GM06990 (cell line): ENCODE measurements at regions not wholly inside any gene's neighbourhood (a gene's known extent, or its start where the extent isn't known, plus 50 kb on each side); places are given as distances from the start of the nearest gene placed in this dataset.

ENCODE experiments used
- DNase-seq: peaks from one replicate; pipeline ENCODE4 v3.0.0-alpha.2; 2011; ENCODE audit not compliant: insufficient read length; ENCODE audit errors: extremely low read depth
- H3K27me3 ChIP-seq: replicated peaks from 2 replicates; pipeline ENCODE4 v1.6.0; 2011; ENCODE audit warnings: low read length; ENCODE audit not compliant: control insufficient read depth, insufficient read depth
- H3K36me3 ChIP-seq: 2 replicates; pipeline ENCODE4 v1.5.1; 2011; ENCODE audit warnings: low read length; ENCODE audit not compliant: control insufficient read depth, insufficient read depth
- H3K4me3 ChIP-seq: replicated peaks from 2 replicates; pipeline ENCODE4 v1.5.1; 2011; ENCODE audit warnings: low read depth, mild to moderate bottlenecking, control low read depth, low read length
- CTCF ChIP-seq: IDR thresholded peaks from 2 replicates; pipeline ENCODE4 v1.5.1; 2011; ENCODE audit warnings: low read length, control low read depth, mild to moderate bottlenecking, inconsistent platforms; ENCODE audit not compliant: insufficient read depth, poor library complexity, severe bottlenecking

- TF ChIP-seq CTCF = no peak
- Histone ChIP-seq H3K4me3 (no peak overlapping the region), H3K27me3 (no peaks in the 10 kb centered on the region), H3K36me3 (no peaks in the 10 kb centered on the region)
- DNase-seq = no peak
Measured at GRCh38 chr2:65595630-65596029, 163.2 kb upstream of the SPRED2 start.

GRCh38 chr2:65594150-65594549, 161.8 kb upstream of the SPRED2 start:
- H3K4me3 ChIP-seq = no peak overlapping the region
- no peak for TF ChIP-seq CTCF
- no peak for DNase-seq

GRCh38 chr2:65589667-65590066, 157.3 kb upstream of the SPRED2 start:
- TF ChIP-seq CTCF = no peak
- Histone ChIP-seq H3K36me3 (no peaks in the 10 kb centered on the region), H3K4me3 (no peak overlapping the region), H3K27me3 (no peaks in the 10 kb centered on the region; the same call in 1 of the 2 replicates)
- no peak for DNase-seq

More at GRCh38 chr2:65594150-65594549, 161.8 kb upstream of the SPRED2 start:
- Histone ChIP-seq H3K36me3 (no peaks in the 10 kb centered on the region), H3K27me3 (no peaks in the 10 kb centered on the region; the same call in 1 of the 2 replicates)

GRCh38 chr2:65587779-65588178, 155.4 kb upstream of the SPRED2 start:
- no peaks in the 10 kb centered on the region; the same call in 1 of the 2 replicates for H3K27me3 ChIP-seq
- no peak for DNase-seq
- no peak overlapping the region for H3K4me3 ChIP-seq
- no peak for TF ChIP-seq CTCF
- H3K36me3 ChIP-seq = no peaks in the 10 kb centered on the region

GRCh38 chr2:65586516-65586915, 154.1 kb upstream of the SPRED2 start:
- no peaks in the 10 kb centered on the region; the same call in 1 of the 2 replicates for H3K27me3 ChIP-seq
- no peak for TF ChIP-seq CTCF

GRCh38 chr2:65583061-65583460, 150.7 kb upstream of the SPRED2 start:
- H3K4me3 ChIP-seq = no peak overlapping the region
- no peak for TF ChIP-seq CTCF
- no peak for DNase-seq
- H3K27me3 ChIP-seq = no peaks in the 10 kb centered on the region
- H3K36me3 ChIP-seq = no peaks in the 10 kb centered on the region

More at GRCh38 chr2:65586516-65586915, 154.1 kb upstream of the SPRED2 start:
- no peak for DNase-seq
- Histone ChIP-seq H3K36me3 (no peaks in the 10 kb centered on the region), H3K4me3 (no peak overlapping the region)
